ENCODE measurements at regions not wholly inside any gene's neighbourhood (a gene's known extent, or its start where the extent isn't known, plus 50 kb on each side); places are given as distances from the start of the nearest gene placed in this dataset.

DNA sequence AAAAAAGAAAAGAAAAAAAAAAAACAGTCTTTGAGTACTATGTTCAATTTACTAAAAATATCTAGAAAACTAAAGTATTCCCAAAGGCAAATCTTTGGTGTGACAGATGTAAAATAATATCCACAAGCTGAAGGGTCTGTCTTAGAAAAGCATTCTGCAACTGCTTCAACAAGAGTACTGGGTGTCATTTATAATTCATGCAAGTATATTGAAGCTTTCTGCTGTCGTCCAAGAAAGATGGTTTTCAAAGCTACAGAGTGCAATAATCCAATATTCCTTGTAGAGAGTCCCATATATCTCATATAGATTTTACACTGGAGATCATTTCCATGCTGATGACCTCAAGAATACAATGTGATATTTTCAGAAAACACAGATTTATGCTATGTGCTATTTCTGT is 90.9 kb upstream of the SUCLG2 start:
- H3K27ac ChIP-seq, result no peak overlapping the region
- DNase-seq (no peak), ATAC-seq (no peak)
- H3K27me3 ChIP-seq (ENCODE audit: low read depth), result no peaks in the 10 kb centered on the region
- H3K4me1 ChIP-seq, result no peaks in the 10 kb centered on the region
- intact Hi-C loops (cut with DNase I), result no loop called here
- H3K36me3 ChIP-seq, result no peaks in the 10 kb centered on the region
- no peak for TF ChIP-seq CTCF (IDR thresholded peaks at IDR 0.05)
- no peak overlapping the region for H3K4me3 ChIP-seq
- H3K9me3 ChIP-seq, result no peaks in the 10 kb centered on the region

DNA sequence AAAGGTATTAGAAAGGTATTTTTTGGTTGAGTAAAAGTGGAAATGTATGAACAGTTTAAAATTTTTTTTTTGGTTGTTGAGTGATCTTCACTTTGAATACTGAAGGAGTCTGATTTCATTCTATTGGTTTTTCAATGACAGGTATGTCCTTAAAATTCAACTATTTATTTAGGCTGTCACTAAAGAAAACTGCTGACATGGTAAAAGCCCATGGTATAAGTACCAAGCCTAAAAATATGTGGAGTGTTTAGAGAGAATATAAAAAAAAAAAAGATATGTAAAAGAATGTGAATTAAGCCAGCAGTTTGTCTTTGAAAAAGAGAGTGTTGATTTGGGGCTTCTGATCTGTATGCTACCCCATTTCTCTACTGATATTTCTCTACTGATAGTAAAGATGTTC is 90.3 kb upstream of the SUCLG2 start:
- no peak overlapping the region for H3K27ac ChIP-seq
- H3K36me3 ChIP-seq, result no peaks in the 10 kb centered on the region
- intact Hi-C loops (cut with DNase I), result no loop called here

DNA sequence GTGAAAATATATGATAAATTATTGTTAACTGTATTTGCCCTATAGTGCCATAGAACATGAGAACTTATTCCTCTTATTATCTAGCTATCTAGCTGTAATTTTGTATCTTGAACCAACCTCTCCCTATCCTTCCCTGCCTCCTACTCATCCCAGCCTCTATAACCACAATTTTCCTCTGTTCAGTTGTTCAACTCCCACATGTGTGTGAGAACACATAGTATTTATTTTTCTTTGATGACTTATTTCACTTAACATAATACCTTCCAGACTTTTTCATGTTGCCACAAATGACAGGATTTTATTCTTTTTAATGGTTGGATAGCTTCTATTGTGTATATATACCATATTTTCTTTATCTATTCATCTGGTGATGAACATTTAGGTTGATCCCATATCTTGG is 85.4 kb upstream of the SUCLG2 start:
- H3K9me3 ChIP-seq, result no peaks in the 10 kb centered on the region
- H3K27me3 ChIP-seq (ENCODE audit: low read depth), result no peaks in the 10 kb centered on the region
- no peaks in the 10 kb centered on the region for H3K36me3 ChIP-seq
- H3K4me1 ChIP-seq, result no peaks in the 10 kb centered on the region
- intact Hi-C loops (cut with DNase I), result no loop called here
- no peak overlapping the region for H3K4me3 ChIP-seq
- TF ChIP-seq CTCF (IDR thresholded peaks at IDR 0.05), result no peak
- H3K27ac ChIP-seq, result no peak overlapping the region
- no peak for ATAC-seq
- no peak for DNase-seq

More for the DNA sequence above, 90.3 kb upstream of the SUCLG2 start:
- H3K9me3 ChIP-seq, result no peaks in the 10 kb centered on the region
- ATAC-seq (no peak), DNase-seq (no peak)
- no peak for TF ChIP-seq CTCF (IDR thresholded peaks at IDR 0.05)
- H3K4me1 ChIP-seq, result no peaks in the 10 kb centered on the region
- no peak overlapping the region for H3K4me3 ChIP-seq
- no peaks in the 10 kb centered on the region for H3K27me3 ChIP-seq (ENCODE audit: low read depth)

DNA sequence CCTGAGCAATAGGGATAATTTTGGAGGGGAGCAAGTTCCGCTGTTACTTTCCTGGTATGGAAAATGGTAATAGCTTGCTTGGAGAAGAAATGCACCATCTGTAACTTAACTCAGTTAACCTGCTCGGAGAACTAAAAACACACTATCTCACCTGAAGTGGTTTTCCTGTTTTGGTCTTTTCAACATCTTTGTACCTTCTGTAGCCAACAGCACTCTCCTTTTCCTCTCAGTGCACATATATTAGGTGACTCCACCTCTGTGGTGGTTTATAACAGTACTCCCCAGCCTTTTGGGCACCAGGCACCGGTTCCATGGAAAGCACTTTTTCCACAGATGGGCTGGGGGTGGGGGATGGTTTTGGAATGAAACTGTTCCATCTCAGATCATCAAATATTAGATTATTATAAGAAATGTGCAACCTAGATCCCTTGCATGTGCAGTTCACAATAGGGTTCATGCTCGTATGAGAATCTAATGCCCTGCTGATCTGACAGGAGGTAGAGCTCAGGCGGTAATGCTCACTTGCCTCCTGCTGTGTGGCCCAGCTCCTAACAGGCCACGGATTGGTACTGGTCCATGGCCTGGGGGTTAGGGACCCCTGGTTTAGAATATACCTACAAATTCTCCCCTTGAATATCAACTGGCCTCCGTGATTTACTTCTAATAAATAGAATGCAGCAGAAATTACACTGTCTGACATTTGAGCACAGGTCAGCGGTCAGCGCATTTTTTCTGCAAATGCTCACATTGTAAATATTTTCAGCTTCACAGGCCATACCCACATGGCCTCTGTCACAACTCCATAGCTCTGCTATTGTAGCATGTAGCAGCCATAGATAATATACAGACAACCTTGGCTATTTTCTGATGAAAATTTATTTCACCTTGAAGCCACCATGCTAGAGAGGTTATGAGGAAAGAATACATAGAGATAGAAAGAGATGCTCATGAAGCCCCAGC is 83.8 kb upstream of the SUCLG2 start:
- Histone ChIP-seq H3K4me1 (no peaks in the 10 kb centered on the region), H3K27me3 (ENCODE audit: low read depth) (no peaks in the 10 kb centered on the region), H3K36me3 (no peaks in the 10 kb centered on the region), H3K4me3 (no peak overlapping the region), H3K27ac (no peak overlapping the region), H3K9me3 (no peaks in the 10 kb centered on the region)
- TF ChIP-seq CTCF (IDR thresholded peaks at IDR 0.05), result no peak
- intact Hi-C loops (cut with DNase I), result no loop called here
- DNase-seq (no peak), ATAC-seq (no peak)

DNA sequence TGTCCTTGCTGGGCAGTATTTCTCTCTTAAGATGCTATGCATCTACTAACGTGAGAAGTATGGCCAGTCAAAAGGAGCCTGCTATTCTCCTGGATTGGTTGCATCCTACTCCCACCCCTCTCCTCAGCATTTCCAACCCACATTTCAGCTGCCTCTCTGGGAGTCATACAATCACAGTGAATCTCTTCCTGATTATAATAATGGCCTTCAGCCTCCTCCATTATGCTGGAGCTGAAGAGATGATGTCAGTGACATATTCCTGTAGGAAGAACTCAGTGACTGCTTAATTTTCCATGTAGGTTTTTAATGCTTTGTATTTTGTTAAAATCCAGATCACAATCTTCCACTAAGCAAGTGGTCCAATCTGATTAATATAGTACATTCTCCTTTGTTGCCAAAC is 82.7 kb upstream of the SUCLG2 start:
- intact Hi-C loops (cut with DNase I), result no loop called here
- no peak for TF ChIP-seq CTCF (IDR thresholded peaks at IDR 0.05)
- DNase-seq (no peak), ATAC-seq (no peak)
- no peaks in the 10 kb centered on the region for H3K27me3 ChIP-seq (ENCODE audit: low read depth)
- no peak overlapping the region for H3K27ac ChIP-seq
- no peaks in the 10 kb centered on the region for H3K9me3 ChIP-seq
- no peaks in the 10 kb centered on the region for H3K4me1 ChIP-seq
- no peaks in the 10 kb centered on the region for H3K36me3 ChIP-seq
- no peak overlapping the region for H3K4me3 ChIP-seq

Data from lower lobe of right lung (tissue), 2 donors.